ENCODE measurements at regions not wholly inside any gene's neighbourhood (a gene's known extent, or its start where the extent isn't known, plus 50 kb on each side); places are given as distances from the start of the nearest gene placed in this dataset.

DNA sequence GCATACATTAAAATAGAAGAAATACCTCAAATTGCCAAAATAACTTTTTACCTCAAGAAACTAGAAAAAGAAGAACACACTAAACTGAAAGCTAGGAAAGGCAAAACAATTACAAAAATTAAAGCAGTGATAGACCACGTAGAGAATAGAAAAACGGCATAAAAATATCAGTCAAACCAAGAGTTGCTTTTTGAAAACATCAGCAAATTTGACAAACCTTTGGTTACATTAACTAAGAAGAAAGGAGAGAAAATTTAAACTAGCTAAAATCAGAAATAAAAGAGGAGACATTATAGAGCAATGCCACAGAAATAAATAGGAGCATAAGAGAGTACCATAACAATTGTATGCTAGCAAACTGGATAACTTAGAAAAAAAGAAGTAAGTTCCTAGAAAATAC, 553.8 kb downstream of the CCER1 start:
- TF ChIP-seq, protein P1, sequence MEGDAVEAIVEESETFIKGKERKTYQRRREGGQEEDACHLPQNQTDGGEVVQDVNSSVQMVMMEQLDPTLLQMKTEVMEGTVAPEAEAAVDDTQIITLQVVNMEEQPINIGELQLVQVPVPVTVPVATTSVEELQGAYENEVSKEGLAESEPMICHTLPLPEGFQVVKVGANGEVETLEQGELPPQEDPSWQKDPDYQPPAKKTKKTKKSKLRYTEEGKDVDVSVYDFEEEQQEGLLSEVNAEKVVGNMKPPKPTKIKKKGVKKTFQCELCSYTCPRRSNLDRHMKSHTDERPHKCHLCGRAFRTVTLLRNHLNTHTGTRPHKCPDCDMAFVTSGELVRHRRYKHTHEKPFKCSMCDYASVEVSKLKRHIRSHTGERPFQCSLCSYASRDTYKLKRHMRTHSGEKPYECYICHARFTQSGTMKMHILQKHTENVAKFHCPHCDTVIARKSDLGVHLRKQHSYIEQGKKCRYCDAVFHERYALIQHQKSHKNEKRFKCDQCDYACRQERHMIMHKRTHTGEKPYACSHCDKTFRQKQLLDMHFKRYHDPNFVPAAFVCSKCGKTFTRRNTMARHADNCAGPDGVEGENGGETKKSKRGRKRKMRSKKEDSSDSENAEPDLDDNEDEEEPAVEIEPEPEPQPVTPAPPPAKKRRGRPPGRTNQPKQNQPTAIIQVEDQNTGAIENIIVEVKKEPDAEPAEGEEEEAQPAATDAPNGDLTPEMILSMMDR (IDR thresholded peaks at IDR 0.05; ENCODE audit: insufficient read depth, missing control alignments) = no peak
- FAIRE-seq = peak; percentile 32
- DNase-seq (ENCODE audit: insufficient read length, low spot score) = no peak

DNA sequence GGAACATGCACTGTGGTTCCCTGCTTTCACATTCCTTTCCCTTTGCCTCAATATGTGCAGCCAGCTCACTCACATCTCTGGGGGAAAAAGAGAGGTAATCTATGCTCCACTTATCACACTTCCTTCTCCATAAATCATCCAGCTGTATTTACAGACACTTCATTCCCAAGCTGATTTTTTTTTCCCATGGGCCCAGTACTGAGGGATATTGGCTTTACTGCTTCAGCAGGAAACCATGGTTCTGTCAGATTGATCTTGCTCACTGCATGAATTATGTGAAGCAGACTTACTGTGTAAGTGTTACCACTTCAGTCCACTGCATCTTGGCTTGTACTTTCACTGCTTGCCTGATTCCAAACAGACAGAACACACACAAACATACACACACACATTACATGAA, 555.6 kb downstream of the CCER1 start:
- DNase-seq (ENCODE audit: insufficient read length, low spot score) (no peak), FAIRE-seq (no peak)
- TF ChIP-seq, protein P1 (IDR thresholded peaks at IDR 0.05; ENCODE audit: insufficient read depth, missing control alignments) = no peak

DNA sequence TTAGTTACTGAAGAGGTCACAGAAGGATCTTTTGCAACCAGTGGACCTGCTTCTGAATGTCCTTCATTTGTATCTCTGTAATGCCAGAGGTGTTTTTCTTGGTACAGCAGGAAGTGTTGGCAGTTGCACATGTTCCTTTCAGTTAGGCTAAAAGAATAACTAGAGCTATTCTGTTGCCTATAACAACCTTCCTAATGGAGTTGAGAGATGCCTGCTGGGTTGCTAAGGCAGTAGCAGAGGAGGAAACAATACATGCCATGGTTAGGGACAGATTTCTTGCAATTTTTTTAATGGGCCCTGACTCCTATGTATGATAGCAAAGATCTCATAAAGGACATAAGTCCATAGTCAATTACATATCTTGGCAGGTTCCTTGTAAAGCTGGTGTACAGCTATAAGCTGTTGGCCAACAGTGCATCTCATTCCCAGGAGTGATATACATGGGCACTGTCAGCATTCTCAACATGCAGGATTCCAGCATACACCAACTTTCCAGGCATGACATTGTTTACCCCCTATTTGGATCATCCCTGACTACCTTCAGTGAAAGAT, 556.6 kb downstream of the CCER1 start:
- TF ChIP-seq, protein P1 (IDR thresholded peaks at IDR 0.05; ENCODE audit: insufficient read depth, missing control alignments) = no peak
- FAIRE-seq (no peak), DNase-seq (ENCODE audit: insufficient read length, low spot score) (no peak)

DNA sequence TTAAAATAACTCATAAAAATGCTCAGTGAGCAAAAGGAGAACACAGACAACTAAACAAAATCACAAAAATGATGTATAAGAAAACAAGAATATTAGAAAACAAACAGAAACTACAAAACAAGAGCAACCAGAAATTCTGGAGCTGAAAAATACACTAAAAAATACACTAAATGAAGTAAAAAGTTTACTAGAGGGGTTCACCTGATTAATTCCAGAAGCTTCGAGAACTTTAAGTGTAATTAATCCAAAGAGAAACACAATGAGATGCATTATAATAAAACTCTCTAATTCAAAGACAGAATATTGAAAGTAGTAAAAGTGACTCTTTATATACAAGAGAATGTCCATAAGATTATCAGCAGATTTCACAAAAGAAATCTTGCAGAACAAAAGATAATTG, 558.4 kb downstream of the CCER1 start:
- DNase-seq (ENCODE audit: insufficient read length, low spot score) (no peak), FAIRE-seq (no peak)
- TF ChIP-seq, protein P1 (IDR thresholded peaks at IDR 0.05; ENCODE audit: insufficient read depth, missing control alignments) = no peak

DNA sequence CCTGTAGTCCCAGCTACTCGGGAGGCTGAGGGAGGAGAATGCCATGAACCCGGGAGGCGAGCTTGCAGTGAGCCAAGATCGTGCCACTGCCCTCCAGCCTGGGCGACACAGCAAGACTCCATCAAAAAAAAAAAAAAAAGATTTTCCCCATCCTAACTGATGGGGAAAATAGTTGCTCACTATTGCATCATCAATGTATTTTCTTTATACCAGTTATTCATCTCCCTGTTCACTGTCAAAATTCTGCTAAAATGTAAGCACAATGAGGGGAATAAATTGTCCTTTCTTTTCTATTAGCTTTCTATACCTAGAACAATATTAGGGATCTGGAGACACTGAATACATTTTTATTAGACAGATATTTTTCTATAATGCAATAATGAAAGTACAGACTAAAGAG, 561.3 kb downstream of the CCER1 start:
- FAIRE-seq = no peak
- TF ChIP-seq, protein P1 (IDR thresholded peaks at IDR 0.05; ENCODE audit: insufficient read depth, missing control alignments) = no peak

DNA sequence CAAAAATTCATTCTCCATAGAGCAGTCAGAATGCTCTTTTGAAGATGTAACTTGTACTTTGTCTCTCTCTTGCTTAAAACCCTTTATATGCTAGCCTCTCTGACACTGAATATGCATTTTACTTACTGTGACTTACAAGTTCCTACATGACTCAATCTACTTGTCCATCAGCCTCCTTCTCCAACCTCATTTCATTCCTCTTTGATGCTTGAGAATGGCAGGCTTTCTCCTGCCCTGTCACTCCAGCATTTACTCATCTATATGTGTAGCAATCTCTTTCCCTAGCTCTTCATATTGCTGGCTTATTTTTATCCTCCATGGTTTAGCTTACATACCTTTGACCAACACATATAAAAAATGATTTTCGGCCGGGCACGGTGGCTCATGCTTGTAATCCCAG, 561.9 kb downstream of the CCER1 start:
- no peak for FAIRE-seq
- DNase-seq (ENCODE audit: insufficient read length, low spot score) = no peak
- TF ChIP-seq, protein P1 (IDR thresholded peaks at IDR 0.05; ENCODE audit: insufficient read depth, missing control alignments) = no peak

More for the DNA sequence above, 561.3 kb downstream of the CCER1 start:
- DNase-seq (ENCODE audit: insufficient read length, low spot score) = no peak

DNA sequence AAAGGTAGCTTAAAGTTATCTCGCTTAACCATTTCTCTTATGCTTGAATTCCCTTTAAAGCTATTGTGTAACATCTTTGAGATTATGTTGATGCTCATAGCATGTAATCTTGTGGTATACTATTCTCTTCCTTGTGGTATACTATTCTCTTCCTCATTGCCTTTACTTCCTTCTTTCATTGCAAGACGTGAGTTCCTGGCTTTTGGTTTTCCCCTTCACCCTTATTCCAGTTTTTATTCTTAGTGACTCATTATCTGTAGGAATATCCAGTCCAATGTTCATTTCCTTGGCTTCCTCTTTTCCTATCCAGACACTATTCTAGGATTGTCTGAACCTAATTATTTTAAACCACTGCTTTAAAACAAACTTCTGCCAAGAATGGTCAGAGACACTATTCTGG, 564.0 kb downstream of the CCER1 start:
- FAIRE-seq (no peak), DNase-seq (ENCODE audit: insufficient read length, low spot score) (no peak)
- TF ChIP-seq, protein P1 (IDR thresholded peaks at IDR 0.05; ENCODE audit: insufficient read depth, missing control alignments) = no peak

Measured in D721Med (cell line).